A549 (cell line): ENCODE measurements at regions not wholly inside any gene's neighbourhood (a gene's known extent, or its start where the extent isn't known, plus 50 kb on each side); places are given as distances from the start of the nearest gene placed in this dataset.

ENCODE experiments used
- ATAC-seq, 2 experiments: fragments of 200-7000 bp in 1 of 2; fragments of >200 bp in 1 of 2; cut with Nextera tagmentation in 1 of 2; cut with Tn5 transposase in 1 of 2; 3 replicates each; pipeline versions ENCODE4 v1.8.0 to v1.9.1; 2018 to 2020; ENCODE audit warnings: mild to moderate bottlenecking in 1 of 2, moderate library complexity in 1 of 2
- CTCF ChIA-PET: fragments of 300-600 bp; sonication (Branson Sonifier 250); formaldehyde crosslinking; extraction: SDS; loops from one replicate; lab custom pipeline; 2021; ENCODE audit warnings: antibody characterized with exemption, inconsistent platforms; lab: Yijun Ruan, JAX
- POLR2A ChIA-PET: fragments of 350-600 bp; formaldehyde crosslinking; extraction: SDS; loops from one replicate; lab custom pipeline; 2021; ENCODE audit warnings: antibody characterized with exemption, inconsistent platforms; lab: Yijun Ruan, JAX
- DNase-seq, 2 experiments: peaks; one replicate each; pipeline versions ENCODE4 v3.0.0 to v3.0.0-alpha.2; 2011 to 2016; ENCODE audit warnings: low read depth in 1 of 2, low spot score in 1 of 2
- FAIRE-seq: peaks from 2 replicates; lab custom pipeline; 2011; peaks lifted over from hg19 to GRCh38; lab: Jason Lieb, UNC
- H3K27ac ChIP-seq, 2 experiments: fragments of >200 bp; sonication (Bioruptor Twin); formaldehyde crosslinking; 3 replicates each; pipeline ENCODE4 v1.5.1; 2016 to 2017
- H3K4me1 ChIP-seq: fragments of >200 bp; sonication (Bioruptor Twin); formaldehyde crosslinking; 3 replicates; pipeline ENCODE4 v1.6.1; 2016
- H3K4me2 ChIP-seq: fragments of >200 bp; sonication (Bioruptor Twin); formaldehyde crosslinking; 3 replicates; pipeline ENCODE4 v1.6.1; 2016
- H3K4me3 ChIP-seq: fragments of >200 bp; sonication (Bioruptor Twin); formaldehyde crosslinking; 3 replicates; pipeline ENCODE4 v1.5.1; 2016
- H3K9me3 ChIP-seq: fragments of >200 bp; sonication (Bioruptor Twin); formaldehyde crosslinking; 3 replicates; pipeline ENCODE4 v1.6.1; 2016
- BHLHE40 ChIP-seq: IDR thresholded peaks from 2 replicates; pipeline ENCODE4 v1.6.1; 2012; ENCODE audit warnings: low read depth, low read length, inconsistent platforms
- CBX2 ChIP-seq: fragments of 200-600 bp; sonication (generic); IDR thresholded peaks from 2 replicates; pipeline ENCODE4 v1.6.1; 2016; ENCODE audit warnings: low read depth, mild to moderate bottlenecking, borderline replicate concordance
- CHD2 ChIP-seq: fragments of 150-350 bp; IDR thresholded peaks from 2 replicates; pipeline ENCODE4 v1.6.1; 2014; ENCODE audit warnings: low read length; ENCODE audit not compliant: partially characterized antibody
- CHD4 ChIP-seq: fragments of 200-600 bp; sonication (generic); IDR thresholded peaks from 2 replicates; pipeline ENCODE4 v1.6.1; 2016; ENCODE audit warnings: antibody characterized with exemption, mild to moderate bottlenecking, borderline replicate concordance
- EP300 ChIP-seq, 2 experiments: fragments of >200 bp; sonication (Bioruptor Twin); formaldehyde crosslinking; IDR thresholded peaks; 2 replicates in 1 of 2; 3 replicates in 1 of 2; pipeline ENCODE4 v1.6.1; 2016 to 2017
- FOSB ChIP-seq: fragments of 250-450 bp; sonication (Bioruptor Pico); IDR thresholded peaks from 2 replicates; pipeline ENCODE4 v1.5.0; 2020; ENCODE audit warnings: mild to moderate bottlenecking, moderate library complexity
- FOXS1 ChIP-seq: fragments of 250-450 bp; sonication (Bioruptor Pico); IDR thresholded peaks from 2 replicates; pipeline ENCODE4 v1.5.0; 2020; ENCODE audit warnings: mild to moderate bottlenecking, moderate library complexity
- HMGXB4 ChIP-seq: fragments of 250-450 bp; sonication (Bioruptor Pico); IDR thresholded peaks from 2 replicates; pipeline ENCODE4 v1.5.0; 2021; ENCODE audit warnings: mild to moderate bottlenecking, moderate library complexity, borderline replicate concordance
- HOXA7 ChIP-seq: fragments of 250-450 bp; sonication (Bioruptor Pico); IDR thresholded peaks from 2 replicates; pipeline ENCODE4 v1.5.0; 2020; ENCODE audit warnings: mild to moderate bottlenecking, moderate library complexity
- HOXB5 ChIP-seq: fragments of 250-450 bp; sonication (Bioruptor Pico); IDR thresholded peaks from 2 replicates; pipeline ENCODE4 v1.5.0; 2020; ENCODE audit warnings: mild to moderate bottlenecking, moderate library complexity
- JUNB ChIP-seq: fragments of >200 bp; sonication (Bioruptor Twin); formaldehyde crosslinking; IDR thresholded peaks from 2 replicates; pipeline ENCODE4 v1.6.1; 2016
- MYC ChIP-seq: IDR thresholded peaks from 2 replicates; pipeline ENCODE4 v1.6.1; 2012; ENCODE audit warnings: mild to moderate bottlenecking, inconsistent platforms, low read length, improper control_type of control experiment, borderline replicate concordance
- NPAS2 ChIP-seq: fragments of 250-450 bp; sonication (Bioruptor Pico); IDR thresholded peaks from 2 replicates; pipeline ENCODE4 v1.8.0; 2022; ENCODE audit warnings: mild to moderate bottlenecking, moderate library complexity, borderline replicate concordance
- NR3C1 ChIP-seq: fragments of >200 bp; sonication (Bioruptor Twin); formaldehyde crosslinking; IDR thresholded peaks from 3 replicates; pipeline ENCODE4 v1.6.1; 2017
- POLR2A ChIP-seq: IDR thresholded peaks from 2 replicates; pipeline ENCODE4 v1.6.1; 2012; ENCODE audit warnings: mild to moderate bottlenecking, low read length
- POLR2AphosphoS2 ChIP-seq: conservative IDR thresholded peaks from 2 replicates; pipeline ENCODE4 v1.6.1; 2012; ENCODE audit warnings: low read length, improper control_type of control experiment, inconsistent platforms
- RARB ChIP-seq: fragments of 250-450 bp; sonication (Bioruptor Pico); IDR thresholded peaks from 2 replicates; pipeline ENCODE4 v1.8.0; 2021; ENCODE audit warnings: mild to moderate bottlenecking, moderate library complexity
- RFX5 ChIP-seq: fragments of 450-650 bp; IDR thresholded peaks from 2 replicates; pipeline ENCODE4 v1.7.1; 2014; ENCODE audit warnings: antibody characterized with exemption, mild to moderate bottlenecking, moderate library complexity
- SMC3 ChIP-seq: fragments of >200 bp; sonication (Bioruptor Twin); formaldehyde crosslinking; IDR thresholded peaks from 3 replicates; pipeline ENCODE4 v1.6.1; 2018; ENCODE audit warnings: inconsistent platforms
- ZFP36 ChIP-seq: fragments of 450-650 bp; IDR thresholded peaks from 2 replicates; pipeline ENCODE4 v1.6.1; 2014; ENCODE audit warnings: borderline replicate concordance; ENCODE audit not compliant: partially characterized antibody
- WGBS: methylation state at CpG from one replicate; pipeline ENCODE4 v1.1.6; 2017; ENCODE audit errors: missing lambda C conversion rate; 5-methylcytosine and 5-hydroxymethylcytosine counted together
- TF ChIP-seq, protein P1 (sequence below): fragments of 200-600 bp; sonication (generic); IDR thresholded peaks from 2 replicates; pipeline ENCODE4 v1.6.1; 2016; ENCODE audit warnings: antibody characterized with exemption, mild to moderate bottlenecking, moderate library complexity
- TF ChIP-seq, protein P2 (sequence below): IDR thresholded peaks from 2 replicates; pipeline ENCODE4 v1.6.1; 2012
- TF ChIP-seq, protein P3 (sequence below): fragments of 150-350 bp; IDR thresholded peaks from 2 replicates; pipeline ENCODE4 v1.6.1; 2014; ENCODE audit warnings: low read depth, mild to moderate bottlenecking, low read length

DNA sequence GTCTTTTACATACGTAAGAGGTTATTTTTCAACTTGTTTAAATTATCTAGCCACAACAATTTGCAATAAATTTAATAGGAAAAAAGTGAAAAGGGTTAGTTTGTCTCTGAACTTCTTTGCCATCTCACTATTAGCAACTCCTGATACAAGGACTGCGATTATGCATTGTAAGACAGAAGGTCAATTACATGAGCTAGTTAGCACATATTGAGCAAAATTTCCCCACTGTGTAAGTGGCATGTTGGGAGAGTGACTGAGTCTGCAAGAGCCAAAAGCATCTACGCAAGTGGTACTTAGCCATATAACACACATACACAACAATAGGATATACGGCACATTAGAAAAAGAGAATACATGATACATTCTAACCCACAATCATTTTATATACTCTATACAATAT is 927.2 kb downstream of the STPG2 start:
- TF ChIP-seq, protein P1, sequence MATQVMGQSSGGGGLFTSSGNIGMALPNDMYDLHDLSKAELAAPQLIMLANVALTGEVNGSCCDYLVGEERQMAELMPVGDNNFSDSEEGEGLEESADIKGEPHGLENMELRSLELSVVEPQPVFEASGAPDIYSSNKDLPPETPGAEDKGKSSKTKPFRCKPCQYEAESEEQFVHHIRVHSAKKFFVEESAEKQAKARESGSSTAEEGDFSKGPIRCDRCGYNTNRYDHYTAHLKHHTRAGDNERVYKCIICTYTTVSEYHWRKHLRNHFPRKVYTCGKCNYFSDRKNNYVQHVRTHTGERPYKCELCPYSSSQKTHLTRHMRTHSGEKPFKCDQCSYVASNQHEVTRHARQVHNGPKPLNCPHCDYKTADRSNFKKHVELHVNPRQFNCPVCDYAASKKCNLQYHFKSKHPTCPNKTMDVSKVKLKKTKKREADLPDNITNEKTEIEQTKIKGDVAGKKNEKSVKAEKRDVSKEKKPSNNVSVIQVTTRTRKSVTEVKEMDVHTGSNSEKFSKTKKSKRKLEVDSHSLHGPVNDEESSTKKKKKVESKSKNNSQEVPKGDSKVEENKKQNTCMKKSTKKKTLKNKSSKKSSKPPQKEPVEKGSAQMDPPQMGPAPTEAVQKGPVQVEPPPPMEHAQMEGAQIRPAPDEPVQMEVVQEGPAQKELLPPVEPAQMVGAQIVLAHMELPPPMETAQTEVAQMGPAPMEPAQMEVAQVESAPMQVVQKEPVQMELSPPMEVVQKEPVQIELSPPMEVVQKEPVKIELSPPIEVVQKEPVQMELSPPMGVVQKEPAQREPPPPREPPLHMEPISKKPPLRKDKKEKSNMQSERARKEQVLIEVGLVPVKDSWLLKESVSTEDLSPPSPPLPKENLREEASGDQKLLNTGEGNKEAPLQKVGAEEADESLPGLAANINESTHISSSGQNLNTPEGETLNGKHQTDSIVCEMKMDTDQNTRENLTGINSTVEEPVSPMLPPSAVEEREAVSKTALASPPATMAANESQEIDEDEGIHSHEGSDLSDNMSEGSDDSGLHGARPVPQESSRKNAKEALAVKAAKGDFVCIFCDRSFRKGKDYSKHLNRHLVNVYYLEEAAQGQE, result no peak
- TF ChIP-seq HOXA7 (CRISPR knock-in tag) (no peak), JUNB (no peak), EP300 (IDR thresholded peaks at IDR 0.05) (no peak), CHD4 (no peak), CHD2 (no peak)
- WGBS, result 49% methylated on average over 4 of the region's 4 CpGs
- H3K9me3 ChIP-seq, result no peaks in the 10 kb centered on the region

DNA sequence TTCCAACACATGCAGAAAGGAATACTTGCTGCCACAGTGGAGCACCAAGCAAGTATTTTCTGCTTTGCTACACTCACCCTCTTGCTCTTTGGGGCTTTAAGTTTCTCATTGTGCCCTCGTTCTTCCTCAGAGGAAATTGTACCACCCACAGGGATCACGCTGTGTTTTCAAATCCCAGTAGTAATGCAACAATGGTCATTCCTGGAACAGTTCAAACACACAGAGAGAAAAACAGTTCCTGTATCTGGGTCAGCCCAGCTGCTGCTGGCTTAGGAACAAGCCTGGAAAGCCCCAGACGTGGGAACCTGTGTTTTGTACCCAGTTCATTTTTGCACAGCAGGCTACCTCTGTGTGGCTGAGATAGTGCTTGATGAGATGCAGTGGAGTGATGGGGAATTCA is 907.8 kb downstream of the STPG2 start:
- Histone ChIP-seq H3K9me3 (no peaks in the 10 kb centered on the region), H3K4me2 (no peak overlapping the region), H3K4me3 (no peak overlapping the region), H3K27ac (no peak overlapping the region), H3K4me1 (no peaks in the 10 kb centered on the region)
- DNase-seq (no peak), FAIRE-seq (no peak), ATAC-seq (no peak)
- WGBS, result 13% methylated on average over 3 of the region's 3 CpGs
- CTCF ChIA-PET, result no interaction called here
- no peak for TF ChIP-seq BHLHE40
- TF ChIP-seq NPAS2 (CRISPR knock-in tag), result no peak
- TF ChIP-seq MYC, result no peak
- TF ChIP-seq HMGXB4 (CRISPR knock-in tag), result no peak
- TF ChIP-seq RFX5, result no peak
- no peak for TF ChIP-seq POLR2AphosphoS2
- TF ChIP-seq HOXB5 (CRISPR knock-in tag), result no peak
- TF ChIP-seq NR3C1, result no peak
- TF ChIP-seq, protein P2, sequence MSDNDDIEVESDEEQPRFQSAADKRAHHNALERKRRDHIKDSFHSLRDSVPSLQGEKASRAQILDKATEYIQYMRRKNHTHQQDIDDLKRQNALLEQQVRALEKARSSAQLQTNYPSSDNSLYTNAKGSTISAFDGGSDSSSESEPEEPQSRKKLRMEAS, result no peak
- no peak for TF ChIP-seq CBX2
- TF ChIP-seq POLR2A, result no peak
- no peak for TF ChIP-seq FOSB (CRISPR knock-in tag)
- TF ChIP-seq, protein P3, sequence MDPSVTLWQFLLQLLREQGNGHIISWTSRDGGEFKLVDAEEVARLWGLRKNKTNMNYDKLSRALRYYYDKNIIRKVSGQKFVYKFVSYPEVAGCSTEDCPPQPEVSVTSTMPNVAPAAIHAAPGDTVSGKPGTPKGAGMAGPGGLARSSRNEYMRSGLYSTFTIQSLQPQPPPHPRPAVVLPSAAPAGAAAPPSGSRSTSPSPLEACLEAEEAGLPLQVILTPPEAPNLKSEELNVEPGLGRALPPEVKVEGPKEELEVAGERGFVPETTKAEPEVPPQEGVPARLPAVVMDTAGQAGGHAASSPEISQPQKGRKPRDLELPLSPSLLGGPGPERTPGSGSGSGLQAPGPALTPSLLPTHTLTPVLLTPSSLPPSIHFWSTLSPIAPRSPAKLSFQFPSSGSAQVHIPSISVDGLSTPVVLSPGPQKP, result no peak
- TF ChIP-seq ZFP36, result no peak
- no peak for TF ChIP-seq SMC3
- no peak for TF ChIP-seq FOXS1 (CRISPR knock-in tag)
- TF ChIP-seq RARB (CRISPR knock-in tag), result no peak
- TF ChIP-seq JUNB, result no peak
- POLR2A ChIA-PET, result no interaction called here

More for the DNA sequence above, 927.2 kb downstream of the STPG2 start:
- no peak overlapping the region for H3K27ac ChIP-seq
- no peak overlapping the region for H3K4me2 ChIP-seq
- POLR2A ChIA-PET, result no interaction called here
- FAIRE-seq (no peak), DNase-seq (no peak), ATAC-seq (no peak)
- H3K4me3 ChIP-seq, result no peak overlapping the region
- CTCF ChIA-PET, result no interaction called here
- H3K4me1 ChIP-seq, result no peaks in the 10 kb centered on the region
